NCI-H526 treated with DMSO at 0.1 percent for 48 hours (cell line): ENCODE measurements at regions not wholly inside any gene's neighbourhood (a gene's known extent, or its start where the extent isn't known, plus 50 kb on each side); places are given as distances from the start of the nearest gene placed in this dataset.

Experiments used
- DNase-seq: peaks from one replicate; lab custom pipeline; 2025; lab: John Stamatoyannopoulos, UW

DNA sequence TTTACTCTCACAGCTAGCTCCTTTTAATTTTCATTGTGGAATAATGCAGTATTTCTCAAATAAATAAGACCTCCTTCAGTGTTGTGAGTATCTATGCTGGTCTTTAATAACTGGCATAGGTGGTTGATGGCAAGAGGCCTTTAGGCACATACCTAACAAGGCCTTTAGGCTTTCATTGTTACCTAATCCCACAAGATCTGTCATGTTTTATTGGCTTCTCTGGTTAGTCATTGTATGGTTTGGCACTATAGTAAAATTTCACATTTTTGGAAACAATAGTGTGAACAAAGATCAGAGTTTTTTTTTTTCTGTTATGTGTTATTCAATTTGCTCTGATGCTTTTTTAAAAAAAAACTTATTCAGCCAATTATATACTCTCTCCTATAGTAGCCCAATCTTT lies 89.8 kb upstream of the NEUROD1 start:
- no peak for DNase-seq

- DNase-seq: no peak
Observed at GRCh38 chr2:181771356-181771755, 91.0 kb upstream of the NEUROD1 start.

DNA sequence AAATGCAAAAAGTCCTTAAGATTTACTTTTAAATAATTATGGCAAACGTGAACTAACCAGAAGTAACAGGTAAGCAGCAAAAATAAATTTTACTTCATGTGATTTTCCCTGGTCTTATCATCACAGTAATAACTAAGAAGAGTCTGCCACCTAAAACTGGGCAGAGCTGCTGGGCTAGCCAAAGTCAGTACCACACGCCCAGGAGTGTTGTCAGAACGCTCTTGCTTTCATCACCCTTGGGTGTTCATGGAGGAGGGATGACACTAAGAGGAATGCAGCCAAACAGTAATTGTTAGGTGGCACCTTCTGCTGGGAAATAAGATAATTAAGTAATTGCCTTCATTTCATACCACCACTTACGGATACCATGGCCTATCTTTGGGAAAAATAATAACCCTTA lies 92.0 kb upstream of the NEUROD1 start:
- DNase-seq: no peak

DNA sequence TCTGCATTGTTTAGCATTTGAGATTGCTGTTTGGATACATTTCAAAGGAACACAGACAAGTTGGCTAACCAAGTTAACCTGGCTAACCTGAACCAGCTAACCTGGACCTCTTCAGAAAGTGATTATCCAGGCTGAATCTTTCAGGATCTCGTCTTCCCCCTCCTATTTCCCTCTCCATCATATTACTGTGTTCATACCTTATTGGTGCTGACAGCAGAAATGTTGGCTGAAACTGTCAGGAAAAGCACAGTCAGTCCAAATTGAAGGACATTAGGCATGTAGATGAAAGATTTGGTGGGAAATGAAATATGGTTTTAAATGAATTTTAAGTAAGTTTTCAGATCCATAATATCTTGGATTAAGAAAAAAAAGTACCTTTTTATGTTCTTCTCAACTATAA lies 92.5 kb upstream of the NEUROD1 start:
- DNase-seq: no peak

GRCh38 chr2:181774685-181775084 lies 94.4 kb upstream of the NEUROD1 start:
- DNase-seq: no peak

DNA sequence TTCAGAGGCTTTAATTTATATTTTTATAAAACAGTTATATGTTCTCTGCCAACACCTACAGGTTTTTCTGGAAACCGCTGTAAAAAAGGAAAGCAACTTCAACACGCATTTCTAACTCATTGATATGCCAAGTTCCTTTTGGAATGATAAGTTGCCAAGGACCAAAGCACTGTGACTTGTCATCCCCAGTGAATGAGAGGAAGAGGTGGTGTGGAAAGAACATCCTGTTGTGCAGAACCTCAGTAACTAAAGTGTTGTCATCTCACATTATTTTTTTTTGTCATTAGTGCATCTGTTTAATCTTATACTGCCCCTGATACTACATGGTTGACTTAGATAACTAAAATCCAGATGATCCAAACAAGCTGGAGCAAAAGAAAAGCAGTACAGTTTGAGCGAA lies 96.0 kb upstream of the NEUROD1 start:
- no peak for DNase-seq

DNA sequence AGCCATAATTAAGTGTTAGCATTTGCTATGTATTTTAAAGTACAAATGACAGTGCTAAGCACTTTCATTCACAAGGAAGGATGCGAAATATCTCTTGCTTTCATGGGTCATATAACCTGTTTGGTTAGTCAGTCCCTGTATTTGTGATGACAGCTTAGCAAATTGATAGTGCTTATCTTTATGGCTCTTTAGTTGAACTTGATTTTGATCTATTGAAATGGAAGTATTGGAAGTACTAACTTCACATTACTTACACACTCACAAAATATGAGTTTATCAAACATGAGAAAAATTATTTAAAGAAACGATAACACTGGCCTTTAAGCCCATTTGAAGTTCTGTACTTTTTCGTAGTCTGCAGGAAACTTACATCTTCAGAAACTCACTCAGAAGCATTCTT lies 97.4 kb upstream of the NEUROD1 start:
- no peak for DNase-seq

GRCh38 chr2:181778621-181779201 lies 98.4 kb upstream of the NEUROD1 start:
- DNase-seq: no peak

GRCh38 chr2:181779288-181780021 lies 99.1 kb upstream of the NEUROD1 start:
- DNase-seq: no peak

GRCh38 chr2:181780047-181780651 lies 99.8 kb upstream of the NEUROD1 start:
- DNase-seq: no peak

DNA sequence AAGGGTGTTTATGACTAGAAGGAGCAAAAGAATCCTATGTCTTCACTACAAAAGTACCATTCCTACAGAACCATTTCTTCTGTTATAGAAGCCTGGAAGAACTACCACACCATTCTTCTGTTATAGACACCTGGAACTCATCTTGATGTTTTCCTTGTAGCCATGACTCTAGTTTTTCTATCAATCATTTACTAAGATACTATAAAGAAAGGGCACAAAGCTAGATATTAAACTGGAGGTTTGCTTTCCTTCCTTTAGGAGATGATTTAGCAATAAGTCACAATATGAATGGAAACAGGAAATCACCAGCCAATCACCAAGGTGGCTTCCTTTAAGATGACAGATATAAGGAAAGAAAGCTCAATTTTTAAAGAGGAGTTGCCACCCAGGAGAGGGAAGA lies 100.3 kb upstream of the NEUROD1 start:
- DNase-seq: no peak

- no peak for DNase-seq
Observed at GRCh38 chr2:181781078-181781786, 100.9 kb upstream of the NEUROD1 start.

DNA sequence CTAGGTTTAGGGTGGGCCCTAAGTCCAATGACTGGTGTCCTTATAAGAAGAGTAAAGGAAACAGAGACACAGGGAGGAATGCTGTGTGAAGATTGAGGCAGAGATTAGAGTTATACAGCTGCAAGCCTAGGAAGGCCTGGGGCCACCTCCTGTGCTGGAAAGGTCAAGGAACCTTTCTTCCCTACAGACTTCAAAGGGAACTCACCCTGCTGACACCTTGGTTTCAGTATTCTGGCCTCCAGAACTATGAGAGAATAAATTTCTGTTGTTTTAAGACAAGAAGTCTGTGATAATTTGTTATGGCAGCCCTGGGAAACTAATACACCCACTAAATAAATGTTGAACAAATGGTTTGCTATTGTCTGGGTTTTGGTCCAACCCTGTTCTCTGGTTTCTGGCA lies 102.3 kb upstream of the NEUROD1 start:
- no peak for DNase-seq

DNA sequence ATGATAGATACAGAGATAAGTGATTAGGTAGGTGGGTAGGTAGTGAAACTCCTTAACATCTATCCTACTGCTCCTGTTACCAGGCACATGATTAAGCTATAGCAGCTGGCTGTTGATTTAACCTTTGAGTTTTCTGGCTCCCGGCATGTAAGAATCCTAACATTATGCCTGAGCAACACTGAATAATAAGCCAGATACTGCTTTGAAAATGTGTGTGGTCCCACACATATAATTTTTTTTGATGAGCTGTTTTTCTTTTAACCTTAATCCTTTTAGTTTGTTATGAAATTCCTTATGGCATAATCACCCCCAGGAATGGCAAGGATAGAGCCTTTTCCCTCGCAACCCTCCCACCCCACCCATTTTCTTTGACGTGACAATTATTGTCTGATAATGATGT lies 104.2 kb upstream of the NEUROD1 start:
- no peak for DNase-seq

DNA sequence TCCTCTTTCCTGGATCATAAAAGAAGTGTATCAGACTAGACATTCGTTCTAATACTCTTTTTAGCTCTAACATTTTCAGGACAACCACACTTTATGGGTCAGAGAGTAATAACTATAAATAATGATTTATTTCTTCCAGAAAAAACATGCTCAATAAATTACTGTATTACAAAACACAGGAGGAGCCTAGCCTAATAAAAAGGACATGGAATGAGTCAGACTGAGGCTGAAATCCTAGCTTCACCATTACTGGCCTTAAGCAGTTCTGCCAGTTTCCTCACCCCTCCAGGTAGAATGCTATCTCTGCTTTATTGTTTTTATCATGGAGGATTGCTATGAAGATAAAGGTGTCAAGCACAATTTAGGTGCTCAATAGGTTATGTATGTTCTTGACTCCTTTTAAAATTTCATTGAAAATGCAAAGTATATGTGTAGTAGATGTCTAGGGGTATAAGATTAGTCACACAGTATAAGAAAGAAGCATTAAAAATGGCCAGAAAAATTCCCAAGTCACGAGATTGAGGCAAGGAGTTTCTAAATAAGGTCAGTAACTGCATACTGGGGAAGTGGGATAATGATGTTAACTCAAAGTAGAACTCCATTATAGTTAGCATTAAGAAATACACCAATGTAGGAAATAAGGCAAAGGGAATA lies 105.5 kb upstream of the NEUROD1 start:
- DNase-seq: no peak

DNA sequence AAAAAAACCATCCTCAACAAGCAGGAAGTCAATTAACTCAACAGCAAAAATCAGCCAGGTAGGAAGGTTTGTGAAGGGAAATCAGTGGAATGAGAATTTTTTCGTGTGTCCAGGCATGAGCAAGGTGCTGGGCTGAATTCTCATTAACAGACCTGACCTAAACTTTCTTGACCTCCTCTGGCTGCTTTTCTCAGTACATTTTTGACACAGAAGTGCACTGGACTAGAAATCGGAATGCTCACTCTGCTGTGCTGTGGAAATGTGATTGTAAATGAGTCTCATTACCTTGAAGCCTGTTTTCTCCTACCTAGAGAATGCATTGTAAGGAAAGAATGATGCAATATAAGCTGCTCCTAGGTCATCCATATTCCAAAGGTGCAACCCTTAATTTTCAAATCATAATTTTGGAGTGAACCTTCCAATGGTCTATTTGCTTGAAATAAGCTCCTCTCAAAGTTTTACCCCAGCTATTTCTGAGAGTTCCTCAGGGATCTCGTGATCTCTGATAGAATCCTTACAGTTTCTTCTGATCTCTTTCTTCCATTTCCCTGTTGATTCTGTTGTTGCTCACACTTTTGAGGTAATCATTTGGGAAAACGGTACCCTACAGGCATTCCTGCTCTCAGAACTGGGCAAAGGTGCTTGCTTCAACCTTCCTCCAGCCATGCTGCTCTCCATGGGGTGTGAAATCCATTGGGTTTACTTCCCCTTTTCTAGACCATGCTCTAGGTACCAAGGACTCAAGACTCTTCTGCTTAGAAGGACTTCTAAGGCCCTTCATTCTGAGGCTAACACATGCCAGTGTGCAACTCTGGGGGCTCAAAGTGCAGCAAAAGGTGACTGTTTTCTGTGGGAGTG lies 104.9 kb upstream of the ITPRID2 start:
- DNase-seq: no peak

GRCh38 chr2:181787310-181788048 lies 104.1 kb upstream of the ITPRID2 start:
- no peak for DNase-seq

DNA sequence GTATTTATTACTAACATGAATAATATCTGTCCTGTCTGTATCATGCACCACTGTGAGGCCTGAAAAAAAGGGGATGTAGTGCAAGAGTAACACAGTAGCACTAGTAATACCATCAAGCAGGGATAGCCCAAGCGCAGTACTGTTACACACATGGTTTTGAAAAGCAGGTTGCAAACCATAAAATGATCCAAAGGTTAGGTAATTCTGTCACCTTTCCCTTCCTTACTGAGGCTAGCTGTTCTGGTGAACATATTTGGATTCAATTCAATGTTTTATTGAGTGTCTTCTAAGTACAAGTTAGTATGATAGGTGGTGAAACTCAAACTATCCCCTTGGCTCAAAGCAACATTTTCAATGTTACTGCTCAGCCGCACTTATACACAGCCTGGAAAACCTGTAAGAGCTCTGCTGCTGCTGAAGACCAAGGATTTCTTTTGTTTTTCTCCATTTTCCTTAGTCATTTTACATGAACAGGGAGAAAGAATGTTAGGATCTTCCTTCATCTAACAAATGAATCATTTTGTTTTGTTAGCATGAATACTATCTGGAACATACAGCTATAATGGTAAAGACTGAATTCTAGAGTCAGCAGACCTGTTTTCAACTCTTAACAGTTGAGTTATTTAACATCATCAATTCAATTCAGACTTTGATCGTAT lies 102.5 kb upstream of the ITPRID2 start:
- no peak for DNase-seq

GRCh38 chr2:181789827-181790448 lies 101.6 kb upstream of the ITPRID2 start:
- DNase-seq: no peak
